A549 (cell line): ENCODE measurements at regions not wholly inside any gene's neighbourhood (a gene's known extent, or its start where the extent isn't known, plus 50 kb on each side); places are given as distances from the start of the nearest gene placed in this dataset.

ENCODE experiments used
- ATAC-seq, 2 experiments: fragments of 200-7000 bp in 1 of 2; fragments of >200 bp in 1 of 2; cut with Nextera tagmentation in 1 of 2; cut with Tn5 transposase in 1 of 2; 3 replicates each; pipeline versions ENCODE4 v1.8.0 to v1.9.1; 2018 to 2020; ENCODE audit warnings: mild to moderate bottlenecking in 1 of 2, moderate library complexity in 1 of 2
- CTCF ChIA-PET: fragments of 300-600 bp; sonication (Branson Sonifier 250); formaldehyde crosslinking; extraction: SDS; loops from one replicate; lab custom pipeline; 2021; ENCODE audit warnings: antibody characterized with exemption, inconsistent platforms; lab: Yijun Ruan, JAX
- POLR2A ChIA-PET: fragments of 350-600 bp; formaldehyde crosslinking; extraction: SDS; loops from one replicate; lab custom pipeline; 2021; ENCODE audit warnings: antibody characterized with exemption, inconsistent platforms; lab: Yijun Ruan, JAX
- DNase-seq, 2 experiments: peaks; one replicate each; pipeline versions ENCODE4 v3.0.0 to v3.0.0-alpha.2; 2011 to 2016; ENCODE audit warnings: low read depth in 1 of 2, low spot score in 1 of 2
- FAIRE-seq: peaks from 2 replicates; lab custom pipeline; 2011; peaks lifted over from hg19 to GRCh38; lab: Jason Lieb, UNC
- H3K27ac ChIP-seq, 2 experiments: fragments of >200 bp; sonication (Bioruptor Twin); formaldehyde crosslinking; 3 replicates each; pipeline ENCODE4 v1.5.1; 2016 to 2017
- H3K4me1 ChIP-seq: fragments of >200 bp; sonication (Bioruptor Twin); formaldehyde crosslinking; 3 replicates; pipeline ENCODE4 v1.6.1; 2016
- H3K4me2 ChIP-seq: fragments of >200 bp; sonication (Bioruptor Twin); formaldehyde crosslinking; 3 replicates; pipeline ENCODE4 v1.6.1; 2016
- H3K4me3 ChIP-seq: fragments of >200 bp; sonication (Bioruptor Twin); formaldehyde crosslinking; 3 replicates; pipeline ENCODE4 v1.5.1; 2016
- H3K9me3 ChIP-seq: fragments of >200 bp; sonication (Bioruptor Twin); formaldehyde crosslinking; 3 replicates; pipeline ENCODE4 v1.6.1; 2016
- BHLHE40 ChIP-seq: IDR thresholded peaks from 2 replicates; pipeline ENCODE4 v1.6.1; 2012; ENCODE audit warnings: low read depth, low read length, inconsistent platforms
- CHD4 ChIP-seq: fragments of 200-600 bp; sonication (generic); IDR thresholded peaks from 2 replicates; pipeline ENCODE4 v1.6.1; 2016; ENCODE audit warnings: antibody characterized with exemption, mild to moderate bottlenecking, borderline replicate concordance
- ESRRA ChIP-seq: fragments of 150-350 bp; IDR thresholded peaks from 2 replicates; pipeline ENCODE4 v1.6.1; 2014; ENCODE audit warnings: mild to moderate bottlenecking, low read length, borderline replicate concordance
- FOSB ChIP-seq: fragments of 250-450 bp; sonication (Bioruptor Pico); IDR thresholded peaks from 2 replicates; pipeline ENCODE4 v1.5.0; 2020; ENCODE audit warnings: mild to moderate bottlenecking, moderate library complexity
- FOXS1 ChIP-seq: fragments of 250-450 bp; sonication (Bioruptor Pico); IDR thresholded peaks from 2 replicates; pipeline ENCODE4 v1.5.0; 2020; ENCODE audit warnings: mild to moderate bottlenecking, moderate library complexity
- GATA3 ChIP-seq: IDR thresholded peaks from 2 replicates; pipeline ENCODE4 v1.6.1; 2012; ENCODE audit warnings: borderline replicate concordance
- HDAC2 ChIP-seq: fragments of 200-600 bp; sonication (generic); IDR thresholded peaks from 2 replicates; pipeline ENCODE4 v1.6.1; 2016
- HOXB13 ChIP-seq: fragments of 250-450 bp; sonication (Bioruptor Pico); IDR thresholded peaks from 2 replicates; pipeline ENCODE4 v1.5.0; 2020; ENCODE audit warnings: low read depth, mild to moderate bottlenecking, moderate library complexity
- JUN ChIP-seq, 2 experiments: fragments of >200 bp; sonication (Bioruptor Twin); formaldehyde crosslinking; IDR thresholded peaks; 2 replicates in 1 of 2; 3 replicates in 1 of 2; pipeline ENCODE4 v1.6.1; 2016 to 2017
- KDM1A ChIP-seq: fragments of 200-600 bp; sonication (generic); IDR thresholded peaks from 2 replicates; pipeline ENCODE4 v1.6.1; 2016; ENCODE audit warnings: low read depth, mild to moderate bottlenecking
- KDM5A ChIP-seq: fragments of 200-600 bp; sonication (generic); IDR thresholded peaks from 2 replicates; pipeline ENCODE4 v1.6.1; 2016; ENCODE audit warnings: antibody characterized with exemption, mild to moderate bottlenecking
- MAFK ChIP-seq: fragments of 450-650 bp; IDR thresholded peaks from 2 replicates; pipeline ENCODE4 v1.6.1; 2014; ENCODE audit not compliant: partially characterized antibody
- MAZ ChIP-seq: fragments of 150-350 bp; IDR thresholded peaks from 2 replicates; pipeline ENCODE4 v1.6.1; 2014; ENCODE audit warnings: antibody characterized with exemption, low read depth, low read length, borderline replicate concordance
- MYC ChIP-seq: IDR thresholded peaks from 2 replicates; pipeline ENCODE4 v1.6.1; 2012; ENCODE audit warnings: mild to moderate bottlenecking, inconsistent platforms, low read length, improper control_type of control experiment, borderline replicate concordance
- NPAS2 ChIP-seq: fragments of 250-450 bp; sonication (Bioruptor Pico); IDR thresholded peaks from 2 replicates; pipeline ENCODE4 v1.8.0; 2022; ENCODE audit warnings: mild to moderate bottlenecking, moderate library complexity, borderline replicate concordance
- NR3C1 ChIP-seq: fragments of >200 bp; sonication (Bioruptor Twin); formaldehyde crosslinking; IDR thresholded peaks from 3 replicates; pipeline ENCODE4 v1.6.1; 2017
- POLR2A ChIP-seq: IDR thresholded peaks from 2 replicates; pipeline ENCODE4 v1.6.1; 2012; ENCODE audit warnings: mild to moderate bottlenecking, low read length
- POLR2AphosphoS2 ChIP-seq: conservative IDR thresholded peaks from 2 replicates; pipeline ENCODE4 v1.6.1; 2012; ENCODE audit warnings: low read length, improper control_type of control experiment, inconsistent platforms
- RAD21 ChIP-seq, 2 experiments: fragments of >200 bp in 1 of 2; sonication (Bioruptor Twin) in 1 of 2; formaldehyde crosslinking in 1 of 2; IDR thresholded peaks in 1 of 2; conservative IDR thresholded peaks in 1 of 2; 2 replicates in 1 of 2; 3 replicates in 1 of 2; pipeline ENCODE4 v1.6.1; 2012 to 2018; ENCODE audit warnings: inconsistent platforms in 1 of 2
- RCOR1 ChIP-seq: fragments of 150-350 bp; IDR thresholded peaks from 2 replicates; pipeline ENCODE4 v1.6.1; 2014; ENCODE audit warnings: antibody characterized with exemption, low read length, low read depth
- RNF2 ChIP-seq: fragments of 200-600 bp; sonication (generic); IDR thresholded peaks from 2 replicates; pipeline ENCODE4 v1.6.1; 2016; ENCODE audit warnings: low read depth, mild to moderate bottlenecking, antibody characterized with exemption, moderate library complexity, borderline replicate concordance
- TFCP2L1 ChIP-seq: fragments of 250-450 bp; sonication (Bioruptor Pico); IDR thresholded peaks from 2 replicates; pipeline ENCODE4 v1.5.0; 2021; ENCODE audit warnings: mild to moderate bottlenecking
- TP53 ChIP-seq: fragments of 250-450 bp; sonication (Bioruptor Pico); IDR thresholded peaks from 2 replicates; pipeline ENCODE4 v1.5.0; 2021; ENCODE audit warnings: mild to moderate bottlenecking, moderate library complexity
- ZC3H11A ChIP-seq: fragments of 450-650 bp; IDR thresholded peaks from 2 replicates; pipeline ENCODE4 v1.6.1; 2014; ENCODE audit warnings: antibody characterized with exemption, mild to moderate bottlenecking
- ZFP36 ChIP-seq: fragments of 450-650 bp; IDR thresholded peaks from 2 replicates; pipeline ENCODE4 v1.6.1; 2014; ENCODE audit warnings: borderline replicate concordance; ENCODE audit not compliant: partially characterized antibody
- whole genome bisulfite sequencing: methylation state at CpG from one replicate; pipeline ENCODE4 v1.1.6; 2017; ENCODE audit errors: missing lambda C conversion rate; 5-methylcytosine and 5-hydroxymethylcytosine counted together
- TF ChIP-seq, protein P1 (sequence below): IDR thresholded peaks from 2 replicates; pipeline ENCODE4 v1.6.1; 2012; ENCODE audit warnings: low read depth, borderline replicate concordance
- TF ChIP-seq, protein P2 (sequence below): fragments of 150-350 bp; IDR thresholded peaks from 2 replicates; pipeline ENCODE4 v1.6.1; 2014; ENCODE audit warnings: low read depth, mild to moderate bottlenecking, low read length
- TF ChIP-seq, protein P3 (sequence below): fragments of 200-600 bp; sonication (generic); IDR thresholded peaks from 2 replicates; pipeline ENCODE4 v1.6.1; 2016; ENCODE audit warnings: antibody characterized with exemption, mild to moderate bottlenecking, moderate library complexity

DNA sequence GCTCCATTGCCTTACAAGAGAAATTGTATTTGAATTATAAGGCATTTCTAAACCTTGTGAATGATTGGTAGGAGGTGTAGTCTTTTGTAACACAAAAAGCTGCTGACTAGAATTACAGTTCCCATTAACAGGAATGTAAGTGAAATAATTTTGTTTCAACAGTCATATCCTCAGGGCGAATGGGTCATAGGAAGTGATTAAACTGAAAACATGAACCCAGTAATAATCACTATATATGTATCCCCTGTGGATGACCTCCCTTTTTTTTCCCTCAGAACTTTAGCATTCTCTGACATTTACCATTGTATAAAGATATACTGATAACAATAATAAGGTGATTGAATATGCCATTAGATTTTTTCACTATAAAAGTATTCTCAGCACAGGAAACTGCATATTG, 312.3 kb downstream of the ATP23 start:
- DNase-seq, result no peak
- Histone ChIP-seq H3K9me3 (no peaks in the 10 kb centered on the region), H3K4me2 (no peak overlapping the region), H3K27ac (no peak overlapping the region), H3K4me3 (no peak overlapping the region), H3K4me1 (no peaks in the 10 kb centered on the region)
- no peak for ATAC-seq
- 6% methylated on average over 1 of the region's 1 CpG for WGBS
- CTCF ChIA-PET, result interaction anchor here (1.5 kb wide), 1 partner anchor 287 kb away, joined by 3 read pairs; no protein-coding TSS in a partner anchor
- no peak for FAIRE-seq
- TF ChIP-seq, protein P1, sequence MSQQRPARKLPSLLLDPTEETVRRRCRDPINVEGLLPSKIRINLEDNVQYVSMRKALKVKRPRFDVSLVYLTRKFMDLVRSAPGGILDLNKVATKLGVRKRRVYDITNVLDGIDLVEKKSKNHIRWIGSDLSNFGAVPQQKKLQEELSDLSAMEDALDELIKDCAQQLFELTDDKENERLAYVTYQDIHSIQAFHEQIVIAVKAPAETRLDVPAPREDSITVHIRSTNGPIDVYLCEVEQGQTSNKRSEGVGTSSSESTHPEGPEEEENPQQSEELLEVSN, result no peak
- TF ChIP-seq, protein P2, sequence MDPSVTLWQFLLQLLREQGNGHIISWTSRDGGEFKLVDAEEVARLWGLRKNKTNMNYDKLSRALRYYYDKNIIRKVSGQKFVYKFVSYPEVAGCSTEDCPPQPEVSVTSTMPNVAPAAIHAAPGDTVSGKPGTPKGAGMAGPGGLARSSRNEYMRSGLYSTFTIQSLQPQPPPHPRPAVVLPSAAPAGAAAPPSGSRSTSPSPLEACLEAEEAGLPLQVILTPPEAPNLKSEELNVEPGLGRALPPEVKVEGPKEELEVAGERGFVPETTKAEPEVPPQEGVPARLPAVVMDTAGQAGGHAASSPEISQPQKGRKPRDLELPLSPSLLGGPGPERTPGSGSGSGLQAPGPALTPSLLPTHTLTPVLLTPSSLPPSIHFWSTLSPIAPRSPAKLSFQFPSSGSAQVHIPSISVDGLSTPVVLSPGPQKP, result no peak
- TF ChIP-seq BHLHE40 (no peak), NR3C1 (no peak), HDAC2 (no peak), RCOR1 (no peak), ZC3H11A (no peak), POLR2AphosphoS2 (no peak), POLR2A (no peak)
- TF ChIP-seq, protein P3, sequence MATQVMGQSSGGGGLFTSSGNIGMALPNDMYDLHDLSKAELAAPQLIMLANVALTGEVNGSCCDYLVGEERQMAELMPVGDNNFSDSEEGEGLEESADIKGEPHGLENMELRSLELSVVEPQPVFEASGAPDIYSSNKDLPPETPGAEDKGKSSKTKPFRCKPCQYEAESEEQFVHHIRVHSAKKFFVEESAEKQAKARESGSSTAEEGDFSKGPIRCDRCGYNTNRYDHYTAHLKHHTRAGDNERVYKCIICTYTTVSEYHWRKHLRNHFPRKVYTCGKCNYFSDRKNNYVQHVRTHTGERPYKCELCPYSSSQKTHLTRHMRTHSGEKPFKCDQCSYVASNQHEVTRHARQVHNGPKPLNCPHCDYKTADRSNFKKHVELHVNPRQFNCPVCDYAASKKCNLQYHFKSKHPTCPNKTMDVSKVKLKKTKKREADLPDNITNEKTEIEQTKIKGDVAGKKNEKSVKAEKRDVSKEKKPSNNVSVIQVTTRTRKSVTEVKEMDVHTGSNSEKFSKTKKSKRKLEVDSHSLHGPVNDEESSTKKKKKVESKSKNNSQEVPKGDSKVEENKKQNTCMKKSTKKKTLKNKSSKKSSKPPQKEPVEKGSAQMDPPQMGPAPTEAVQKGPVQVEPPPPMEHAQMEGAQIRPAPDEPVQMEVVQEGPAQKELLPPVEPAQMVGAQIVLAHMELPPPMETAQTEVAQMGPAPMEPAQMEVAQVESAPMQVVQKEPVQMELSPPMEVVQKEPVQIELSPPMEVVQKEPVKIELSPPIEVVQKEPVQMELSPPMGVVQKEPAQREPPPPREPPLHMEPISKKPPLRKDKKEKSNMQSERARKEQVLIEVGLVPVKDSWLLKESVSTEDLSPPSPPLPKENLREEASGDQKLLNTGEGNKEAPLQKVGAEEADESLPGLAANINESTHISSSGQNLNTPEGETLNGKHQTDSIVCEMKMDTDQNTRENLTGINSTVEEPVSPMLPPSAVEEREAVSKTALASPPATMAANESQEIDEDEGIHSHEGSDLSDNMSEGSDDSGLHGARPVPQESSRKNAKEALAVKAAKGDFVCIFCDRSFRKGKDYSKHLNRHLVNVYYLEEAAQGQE, result no peak
- POLR2A ChIA-PET, result no interaction called here

DNA sequence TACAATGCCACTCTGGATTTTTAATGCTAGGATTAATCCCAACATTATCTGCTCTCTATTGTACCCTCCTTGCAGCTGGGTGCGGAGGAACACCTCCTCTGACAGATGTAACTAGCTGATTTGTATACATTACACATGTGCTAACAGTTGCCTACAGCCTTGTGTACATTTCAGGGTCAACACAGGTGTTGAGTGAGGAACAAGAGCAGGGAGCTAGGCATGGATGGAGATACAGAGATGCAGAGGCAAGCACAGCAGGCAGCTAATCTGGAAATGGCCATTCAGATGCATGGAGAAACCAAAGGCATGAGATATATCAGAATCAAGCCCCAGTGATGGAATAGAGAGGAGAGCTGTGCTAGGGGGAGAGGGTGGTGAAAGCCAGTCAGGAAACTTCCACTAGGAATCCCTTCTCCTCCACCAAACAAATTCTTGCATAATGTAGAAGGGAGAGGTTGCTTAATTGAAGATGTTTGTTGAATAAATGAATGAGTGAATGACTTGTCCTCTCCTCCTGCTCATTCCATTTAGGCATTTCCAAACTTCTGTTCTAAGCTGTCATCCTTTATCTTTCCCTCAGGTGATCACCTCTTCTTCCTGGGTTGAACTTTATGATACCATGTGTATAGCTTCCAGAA, 313.2 kb downstream of the ATP23 start:
- H3K27ac ChIP-seq, result no peak overlapping the region
- H3K4me1 ChIP-seq, result no peaks in the 10 kb centered on the region
- POLR2A ChIA-PET, result no interaction called here
- TF ChIP-seq ZFP36 (no peak), POLR2AphosphoS2 (no peak), JUN (IDR thresholded peaks at IDR 0.05) (no peak), HOXB13 (no peak), MYC (no peak)
- TF ChIP-seq, protein P1, result no peak
- CTCF ChIA-PET, result interaction anchor here (1.5 kb wide), 1 partner anchor 286 kb away, joined by 3 read pairs; no protein-coding TSS in a partner anchor
- no peaks in the 10 kb centered on the region for H3K9me3 ChIP-seq
- H3K4me3 ChIP-seq, result no peak overlapping the region
- no peak for FAIRE-seq
- no peak for ATAC-seq
- H3K4me2 ChIP-seq, result no peak overlapping the region
- DNase-seq, result no peak
- 41% methylated on average over 1 of the region's 1 CpG for WGBS

DNA sequence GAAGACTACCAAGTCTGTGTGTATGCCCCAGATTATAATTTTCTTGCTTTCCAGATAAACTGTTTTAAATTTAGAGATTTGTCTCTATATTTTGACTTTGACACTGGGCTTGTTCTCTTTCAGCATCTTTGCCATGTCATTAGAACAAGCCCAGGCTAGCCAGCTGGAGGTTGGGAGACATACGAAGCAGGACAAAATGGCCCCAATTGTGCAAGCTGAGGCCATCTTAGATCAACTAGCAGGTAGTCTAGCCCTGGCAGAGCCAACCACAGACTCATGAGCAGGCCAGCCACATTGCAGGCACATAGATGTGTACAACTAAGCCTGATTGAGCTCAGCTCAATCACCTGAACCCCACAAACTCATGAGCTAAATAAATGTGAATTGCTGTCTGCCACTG, 321.4 kb downstream of the ATP23 start:
- POLR2A ChIA-PET, result no interaction called here
- no peak overlapping the region for H3K27ac ChIP-seq
- CTCF ChIA-PET, result no interaction called here
- no peak for FAIRE-seq
- no peaks in the 10 kb centered on the region for H3K4me1 ChIP-seq
- DNase-seq, result no peak
- H3K4me3 ChIP-seq, result no peak overlapping the region
- H3K4me2 ChIP-seq, result no peak overlapping the region
- ATAC-seq, result no peak
- H3K9me3 ChIP-seq, result no peaks in the 10 kb centered on the region
- whole genome bisulfite sequencing, result 94% methylated on average over 1 of the region's 1 CpG
- TF ChIP-seq GATA3, result no peak
- TF ChIP-seq TFCP2L1 (CRISPR knock-in tag), result no peak
- no peak for TF ChIP-seq ESRRA
- no peak for TF ChIP-seq MAZ
- no peak for TF ChIP-seq NR3C1
- TF ChIP-seq MAFK, result no peak
- TF ChIP-seq RNF2, result no peak
- TF ChIP-seq POLR2AphosphoS2, result no peak
- TF ChIP-seq FOXS1 (CRISPR knock-in tag), result no peak
- no peak for TF ChIP-seq FOSB
- no peak for TF ChIP-seq CHD4
- no peak for TF ChIP-seq ZC3H11A
- TF ChIP-seq RAD21 (conservative IDR thresholded peaks at IDR 0.05 in 1 of 2, IDR thresholded peaks at IDR 0.05 in 1 of 2), result no peak
- no peak for TF ChIP-seq NPAS2
- no peak for TF ChIP-seq KDM1A
- TF ChIP-seq KDM5A, result no peak
- TF ChIP-seq TP53 (CRISPR knock-in tag), result no peak
